A673 (cell line): ENCODE measurements at regions not wholly inside any gene's neighbourhood (a gene's known extent, or its start where the extent isn't known, plus 50 kb on each side); places are given as distances from the start of the nearest gene placed in this dataset.

Experiments
- EZH2 ChIP-seq: fragments of 200-600 bp; sonication (generic); IDR thresholded peaks from 2 replicates; pipeline ENCODE4 v1.6.1; 2017; ENCODE audit warnings: borderline replicate concordance, low read depth, mild to moderate bottlenecking, mixed read lengths, antibody characterized with exemption, low read length; ENCODE audit not compliant: poor library complexity, severe bottlenecking
- TF ChIP-seq, protein P1 (sequence below): fragments of 300-800, 200-600 bp; sonication (generic); conservative IDR thresholded peaks from 2 replicates; pipeline ENCODE4 v1.5.1; 2017; ENCODE audit warnings: low read depth, mild to moderate bottlenecking, antibody characterized with exemption, low read length, moderate library complexity, mixed read lengths

DNA sequence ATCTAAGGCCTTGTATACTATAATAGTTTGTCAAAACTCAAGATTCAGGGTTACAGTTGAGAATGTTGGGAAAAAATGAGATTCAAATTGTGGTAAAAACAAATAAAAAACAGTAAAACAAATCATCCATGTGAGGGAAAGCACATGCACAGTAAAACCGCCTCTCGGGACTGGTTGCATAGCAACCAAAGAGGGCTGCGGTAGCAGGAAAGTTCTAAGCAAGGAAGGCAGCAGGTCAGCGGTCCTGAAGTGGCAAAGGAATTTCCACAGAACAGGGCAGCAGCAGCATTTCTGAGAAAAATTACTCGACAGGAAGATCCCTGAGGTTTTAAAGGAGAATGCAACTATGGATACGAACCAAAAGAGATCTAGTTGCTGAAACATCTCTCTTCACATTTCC, 93.7 kb downstream of the DYNAP start:
- TF ChIP-seq EZH2 = no peak
- TF ChIP-seq, protein P1, sequence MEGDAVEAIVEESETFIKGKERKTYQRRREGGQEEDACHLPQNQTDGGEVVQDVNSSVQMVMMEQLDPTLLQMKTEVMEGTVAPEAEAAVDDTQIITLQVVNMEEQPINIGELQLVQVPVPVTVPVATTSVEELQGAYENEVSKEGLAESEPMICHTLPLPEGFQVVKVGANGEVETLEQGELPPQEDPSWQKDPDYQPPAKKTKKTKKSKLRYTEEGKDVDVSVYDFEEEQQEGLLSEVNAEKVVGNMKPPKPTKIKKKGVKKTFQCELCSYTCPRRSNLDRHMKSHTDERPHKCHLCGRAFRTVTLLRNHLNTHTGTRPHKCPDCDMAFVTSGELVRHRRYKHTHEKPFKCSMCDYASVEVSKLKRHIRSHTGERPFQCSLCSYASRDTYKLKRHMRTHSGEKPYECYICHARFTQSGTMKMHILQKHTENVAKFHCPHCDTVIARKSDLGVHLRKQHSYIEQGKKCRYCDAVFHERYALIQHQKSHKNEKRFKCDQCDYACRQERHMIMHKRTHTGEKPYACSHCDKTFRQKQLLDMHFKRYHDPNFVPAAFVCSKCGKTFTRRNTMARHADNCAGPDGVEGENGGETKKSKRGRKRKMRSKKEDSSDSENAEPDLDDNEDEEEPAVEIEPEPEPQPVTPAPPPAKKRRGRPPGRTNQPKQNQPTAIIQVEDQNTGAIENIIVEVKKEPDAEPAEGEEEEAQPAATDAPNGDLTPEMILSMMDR = no peak
